ENCODE measurements at regions not wholly inside any gene's neighbourhood (a gene's known extent, or its start where the extent isn't known, plus 50 kb on each side); places are given as distances from the start of the nearest gene placed in this dataset.

GRCh38 chr10:78982726-78983125, 86.0 kb upstream of the ZMIZ1 start:
- ChIA-PET CTCF (no interaction called here), POLR2A (ENCODE audit: unreplicated experiment) (no interaction called here)
- Histone ChIP-seq H2AFZ (no peak overlapping the region), H4K20me1 (ENCODE audit: insufficient read depth) (no peaks in the 10 kb centered on the region), H3K27me3 (ENCODE audit: insufficient read depth, low read depth) (no peaks in the 10 kb centered on the region), H3K36me3 (ENCODE audit: low read depth) (no peaks in the 10 kb centered on the region), H3K4me1 (replicated peaks; ENCODE audit: insufficient read depth) (peaks cover 13% of the 10 kb centered on the region), H3K9me3 (ENCODE audit: insufficient read depth, low read depth) (no peaks in the 10 kb centered on the region), H3K4me2 (no peak overlapping the region), H3K9me2 (ENCODE audit: insufficient read depth) (no peaks in the 10 kb centered on the region), H3K79me2 (ENCODE audit: low read depth) (no peaks in the 10 kb centered on the region), H3K4me3 (no peak overlapping the region), H3F3A (ENCODE audit: insufficient read depth, low read depth) (peaks cover 11% of the 10 kb centered on the region), H3K27ac (no peak overlapping the region)
- BruUV-seq (replicated peaks) = no TSS peak
- intact Hi-C loops (cut with micrococcal nuclease; ENCODE audit: unreplicated experiment) = no loop called here
- TF ChIP-seq CTCF (conservative IDR thresholded peaks at IDR 0.05) (no peak), EZH2 (IDR thresholded peaks at IDR 0.05; ENCODE audit: low read depth) (no peak)
- DNase-seq = no peak

GRCh38 chr10:78983608-78984007, 85.2 kb upstream of the ZMIZ1 start:
- no peak overlapping the region for H2AFZ ChIP-seq
- no TSS peak for BruUV-seq (replicated peaks)
- peaks cover 5% of the 10 kb centered on the region for H3K4me1 ChIP-seq (replicated peaks; ENCODE audit: insufficient read depth)
- no peaks in the 10 kb centered on the region for H3K27me3 ChIP-seq (ENCODE audit: insufficient read depth, low read depth)
- H3K4me3 ChIP-seq = no peak overlapping the region
- no peak overlapping the region for H3K27ac ChIP-seq
- no peaks in the 10 kb centered on the region for H3K79me2 ChIP-seq (ENCODE audit: low read depth)
- H3K9me3 ChIP-seq (ENCODE audit: insufficient read depth, low read depth) = no peaks in the 10 kb centered on the region
- CTCF ChIA-PET = no interaction called here
- H3K36me3 ChIP-seq (ENCODE audit: low read depth) = no peaks in the 10 kb centered on the region
- POLR2A ChIA-PET (ENCODE audit: unreplicated experiment) = no interaction called here
- no peak for TF ChIP-seq EZH2 (IDR thresholded peaks at IDR 0.05; ENCODE audit: low read depth)
- no peak for TF ChIP-seq CTCF (conservative IDR thresholded peaks at IDR 0.05)
- H4K20me1 ChIP-seq (ENCODE audit: insufficient read depth) = no peaks in the 10 kb centered on the region
- DNase-seq = no peak
- H3K9me2 ChIP-seq (ENCODE audit: insufficient read depth) = no peaks in the 10 kb centered on the region
- intact Hi-C loops (cut with micrococcal nuclease; ENCODE audit: unreplicated experiment) = no loop called here
- no peak overlapping the region for H3K4me2 ChIP-seq
- peaks cover 5% of the 10 kb centered on the region; the same call in 1 of the 2 replicates for H3F3A ChIP-seq (ENCODE audit: insufficient read depth, low read depth)

GRCh38 chr10:78985973-78986818, 82.6 kb upstream of the ZMIZ1 start:
- no peak for DNase-seq
- ChIA-PET CTCF (no interaction called here), POLR2A (ENCODE audit: unreplicated experiment) (no interaction called here)
- no peak overlapping the region for H3K4me2 ChIP-seq
- no peaks in the 10 kb centered on the region for H3K27me3 ChIP-seq (ENCODE audit: insufficient read depth, low read depth)
- no peaks in the 10 kb centered on the region for H4K20me1 ChIP-seq (ENCODE audit: insufficient read depth)
- no peaks in the 10 kb centered on the region for H3K9me2 ChIP-seq (ENCODE audit: insufficient read depth)
- H3K36me3 ChIP-seq (ENCODE audit: low read depth) = no peaks in the 10 kb centered on the region
- H3K27ac ChIP-seq = no peak overlapping the region
- H3K4me3 ChIP-seq = no peak overlapping the region
- H3F3A ChIP-seq (ENCODE audit: insufficient read depth, low read depth) = peaks cover 5% of the 10 kb centered on the region; the same call in 1 of the 2 replicates
- H3K9me3 ChIP-seq (ENCODE audit: insufficient read depth, low read depth) = no peaks in the 10 kb centered on the region
- TF ChIP-seq CTCF (conservative IDR thresholded peaks at IDR 0.05) (no peak), EZH2 (IDR thresholded peaks at IDR 0.05; ENCODE audit: low read depth) (no peak)
- intact Hi-C loops (cut with micrococcal nuclease; ENCODE audit: unreplicated experiment) = no loop called here
- no peak overlapping the region for H2AFZ ChIP-seq
- no peaks in the 10 kb centered on the region for H3K79me2 ChIP-seq (ENCODE audit: low read depth)
- no TSS peak for BruUV-seq (replicated peaks)
- peaks cover 5% of the 10 kb centered on the region for H3K4me1 ChIP-seq (replicated peaks; ENCODE audit: insufficient read depth)

Data from PC-9 (cell line).